ENCODE measurements at regions not wholly inside any gene's neighbourhood (a gene's known extent, or its start where the extent isn't known, plus 50 kb on each side); places are given as distances from the start of the nearest gene placed in this dataset.

DNA sequence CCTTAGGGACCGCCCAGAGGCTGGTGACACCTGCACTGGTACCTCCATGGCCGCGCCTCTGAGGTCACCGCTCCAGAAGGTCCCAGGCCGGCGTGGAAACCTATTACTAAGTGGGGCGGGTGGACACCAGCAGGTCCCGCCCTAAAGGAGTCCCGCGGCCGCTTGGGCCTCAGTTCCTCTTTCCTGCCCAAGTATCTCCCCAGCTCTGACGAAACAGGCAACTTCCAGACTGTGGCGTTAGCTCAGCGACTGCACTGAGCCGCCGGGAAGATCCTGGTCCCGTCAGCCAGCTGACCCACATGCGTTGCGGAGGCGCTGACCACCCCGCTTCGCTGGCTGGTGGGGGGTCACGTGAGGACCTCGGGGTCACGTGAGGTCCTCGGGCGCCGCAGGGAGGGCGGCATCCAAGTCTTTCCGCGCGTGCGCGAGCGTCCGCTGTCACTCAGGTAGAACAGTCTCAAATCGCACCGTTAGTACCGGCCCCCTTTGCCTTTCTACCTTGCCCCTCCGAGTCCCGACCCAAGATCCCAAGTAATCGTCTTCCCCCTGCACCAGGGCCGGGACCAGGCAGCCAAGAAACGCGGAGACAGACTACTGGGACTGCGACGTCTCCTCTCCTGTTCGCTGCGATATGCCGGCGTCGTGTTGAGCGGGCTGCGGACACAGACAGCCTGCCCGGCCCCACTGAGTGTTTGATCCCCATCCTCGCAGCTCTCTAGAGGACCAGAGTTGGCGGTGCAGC, 53.7 kb upstream of the KDM4C start:
- DNase-seq = peak; percentile 91

- DNase-seq = no peak
Measured at GRCh38 chr9:6702707-6703106, 55.1 kb upstream of the KDM4C start.

- DNase-seq = no peak
Measured at GRCh38 chr9:6696178-6696577, 50.6 kb upstream of the GLDC start.

DNA sequence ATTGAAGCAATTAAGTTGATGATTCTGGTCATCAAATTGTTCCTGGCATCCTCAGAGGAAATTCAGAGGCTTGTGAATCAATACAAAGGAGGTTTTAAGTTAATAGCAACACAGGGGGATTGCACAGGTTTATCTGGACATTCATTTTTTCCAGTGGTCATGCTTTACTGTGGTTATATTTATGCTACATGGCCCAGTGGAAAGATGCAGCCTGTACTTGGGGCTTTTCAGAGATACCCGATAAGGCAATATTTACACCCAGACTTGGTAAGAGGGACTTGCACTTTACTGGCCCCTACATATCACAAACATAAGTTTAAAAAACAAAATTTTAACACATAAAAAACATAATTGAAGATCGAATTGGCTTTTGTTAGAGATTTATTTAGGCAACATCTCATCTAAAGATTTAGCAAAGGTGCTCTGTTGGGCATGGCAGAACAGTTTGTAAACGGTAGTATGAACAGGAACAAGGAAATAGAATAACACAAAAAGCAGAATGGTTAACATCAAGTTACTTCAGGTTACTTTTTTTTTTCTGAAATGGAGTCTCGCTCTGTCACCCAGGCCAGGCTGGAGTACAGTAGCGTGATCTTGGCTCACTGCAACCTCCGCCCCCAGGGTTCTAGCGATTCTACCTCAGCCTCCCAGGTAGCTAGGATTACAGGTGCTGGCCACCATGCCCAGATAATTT, 49.7 kb upstream of the GLDC start:
- no peak for DNase-seq
